Activated CD4-positive, alpha-beta T cell treated with anti-CD3 and anti-CD28 coated beads for 36 hours (primary cell): ENCODE measurements at regions not wholly inside any gene's neighbourhood (a gene's known extent, or its start where the extent isn't known, plus 50 kb on each side); places are given as distances from the start of the nearest gene placed in this dataset.

Experiments
- ATAC-seq: fragments of 200-7000 bp; cut with Tn5 transposase; one replicate; pipeline ENCODE4 v1.10.0; 2021; ENCODE audit warnings: mild to moderate bottlenecking, moderate library complexity
- CTCF ChIA-PET: fragments of 350-600 bp; sonication (Branson Sonifier 250); formaldehyde crosslinking; loops from one replicate; lab custom pipeline; 2021; ENCODE audit warnings: antibody characterized with exemption; lab: Charles Lee
- POLR2A ChIA-PET: fragments of 350-600 bp; sonication (Branson Sonifier 250); formaldehyde crosslinking; loops from one replicate; lab custom pipeline; 2021; ENCODE audit warnings: antibody characterized with exemption, inconsistent platforms; lab: Charles Lee
- DNase-seq: peaks from one replicate; pipeline ENCODE4 v3.0.0-alpha.2; 2020
- H3K27ac Mint-ChIP-seq: one replicate; pipeline ENCODE4 v1.8.0; 2021; ENCODE audit warnings: mixed read lengths
- H3K27me3 Mint-ChIP-seq: one replicate; pipeline ENCODE4 v1.8.0; 2021; ENCODE audit warnings: mixed read lengths
- H3K36me3 Mint-ChIP-seq: one replicate; pipeline ENCODE4 v1.8.0; 2021; ENCODE audit warnings: low read depth, mixed read lengths
- H3K4me1 Mint-ChIP-seq: one replicate; pipeline ENCODE4 v1.8.0; 2021; ENCODE audit warnings: mixed read lengths
- H3K4me3 Mint-ChIP-seq: one replicate; pipeline ENCODE4 v1.8.0; 2021; ENCODE audit warnings: mild to moderate bottlenecking, moderate library complexity, mixed read lengths
- H3K9me3 Mint-ChIP-seq: one replicate; pipeline ENCODE4 v1.8.0; 2021; ENCODE audit warnings: low read depth, mixed read lengths
- intact Hi-C, 2 experiments: fragments of 100-400 bp; cut with DNase I in 1 of 2; cut with micrococcal nuclease in 1 of 2; formaldehyde crosslinking; loops; one replicate each; pipeline versions ENCODE4 v1.14.2 to v1.15.1; 2022 to 2024; cut with DNase I, micrococcal nuclease

GRCh38 chr15:94131875-94132274 is 99.5 kb upstream of the MCTP2 start:
- intact Hi-C loops, result no loop called here
- Mint-ChIP-seq H3K4me1 (no peaks in the 10 kb centered on the region), H3K27me3 (peaks cover 16% of the 10 kb centered on the region), H3K36me3 (no peaks in the 10 kb centered on the region), H3K4me3 (no peak overlapping the region), H3K27ac (no peak overlapping the region), H3K9me3 (no peaks in the 10 kb centered on the region)
- CTCF ChIA-PET, result interaction anchor here (0.6 to 2.3 kb wide), 2 partner anchors 9 to 12 kb away, joined by 3 to 9 read pairs; no protein-coding TSS in a partner anchor
- DNase-seq, result no peak
- ATAC-seq, result no peak
- POLR2A ChIA-PET, result no interaction called here

DNA sequence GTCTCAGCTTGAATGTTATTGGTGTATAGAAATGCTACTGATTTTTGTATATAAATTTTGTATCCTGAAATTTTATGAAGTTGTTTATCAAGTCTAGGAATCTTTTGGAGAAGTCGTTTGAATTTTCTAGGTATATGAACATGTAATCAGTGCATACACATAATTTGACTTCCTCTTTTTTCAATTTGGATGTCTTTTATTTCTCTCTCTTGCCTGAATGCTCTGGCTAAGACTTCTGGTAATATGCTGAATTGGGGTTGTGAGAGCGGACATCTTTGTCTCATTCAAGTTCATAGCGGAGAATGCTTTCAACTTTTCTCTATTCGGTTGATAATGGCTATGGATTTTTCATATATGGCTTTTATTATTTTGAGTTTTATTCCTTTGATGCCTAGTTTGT is 100.9 kb upstream of the MCTP2 start:
- DNase-seq (no peak), ATAC-seq (no peak)
- POLR2A ChIA-PET, result no interaction called here
- Mint-ChIP-seq H3K4me3 (no peak overlapping the region), H3K36me3 (no peaks in the 10 kb centered on the region), H3K4me1 (no peaks in the 10 kb centered on the region), H3K9me3 (no peaks in the 10 kb centered on the region), H3K27ac (no peak overlapping the region), H3K27me3 (peaks cover 13% of the 10 kb centered on the region)
- CTCF ChIA-PET, result no interaction called here
- intact Hi-C loops, result no loop called here

- DNase-seq (no peak), ATAC-seq (no peak)
- ChIA-PET CTCF (interaction anchor here (0.6 kb wide), 1 partner anchor 20 kb away, joined by 3 read pairs; no protein-coding TSS in a partner anchor), POLR2A (no interaction called here)
- intact Hi-C loops, result loop anchor here in 1 of 2 experiments (10.0 kb wide), 1 partner anchor 1332 kb away; no protein-coding TSS in a partner anchor
- no peaks in the 10 kb centered on the region for H3K9me3 Mint-ChIP-seq
- H3K4me3 Mint-ChIP-seq, result no peak overlapping the region
- H3K27ac Mint-ChIP-seq, result no peak overlapping the region
- no peaks in the 10 kb centered on the region for H3K4me1 Mint-ChIP-seq
- no peaks in the 10 kb centered on the region for H3K36me3 Mint-ChIP-seq
- no peaks in the 10 kb centered on the region for H3K27me3 Mint-ChIP-seq
Observed at GRCh38 chr15:94127006-94127405, 104.4 kb upstream of the MCTP2 start.

- Mint-ChIP-seq H3K4me3 (no peak overlapping the region), H3K4me1 (no peaks in the 10 kb centered on the region), H3K9me3 (no peaks in the 10 kb centered on the region), H3K27ac (no peak overlapping the region), H3K27me3 (no peaks in the 10 kb centered on the region), H3K36me3 (no peaks in the 10 kb centered on the region)
- ChIA-PET CTCF (no interaction called here), POLR2A (no interaction called here)
- DNase-seq, result no peak
- ATAC-seq, result no peak
- intact Hi-C loops, result loop anchor here in 1 of 2 experiments (10.0 kb wide), 1 partner anchor 1331 kb away; no protein-coding TSS in a partner anchor
Observed at GRCh38 chr15:94125698-94126097, 105.7 kb upstream of the MCTP2 start.

DNA sequence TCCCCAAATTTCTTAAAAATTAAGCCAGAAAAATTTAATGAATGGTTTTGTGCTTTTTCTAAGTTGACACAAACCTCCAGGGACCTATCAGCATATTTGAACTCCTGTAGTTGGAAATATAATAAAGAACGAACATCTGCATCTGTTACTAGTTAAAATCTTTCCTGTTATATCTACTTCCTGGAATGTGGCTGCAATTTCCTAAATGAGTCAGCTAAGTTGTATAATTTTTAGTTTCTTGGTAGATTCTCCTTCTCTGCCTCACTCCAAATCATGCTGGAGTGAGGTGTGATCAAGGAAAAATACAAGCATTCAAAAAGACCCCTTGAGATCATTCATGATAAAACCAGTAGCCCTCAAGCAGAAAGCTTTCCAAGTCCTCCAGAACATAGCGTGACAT is 106.2 kb upstream of the MCTP2 start:
- Mint-ChIP-seq H3K4me3 (no peak overlapping the region), H3K36me3 (no peaks in the 10 kb centered on the region), H3K9me3 (no peaks in the 10 kb centered on the region), H3K27ac (no peak overlapping the region), H3K4me1 (no peaks in the 10 kb centered on the region), H3K27me3 (no peaks in the 10 kb centered on the region)
- ATAC-seq (no peak), DNase-seq (no peak)
- ChIA-PET POLR2A (no interaction called here), CTCF (no interaction called here)
- intact Hi-C loops, result loop anchor here in 1 of 2 experiments (10.0 kb wide), 1 partner anchor 1330 kb away; no protein-coding TSS in a partner anchor

GRCh38 chr15:94122516-94122915 is 108.8 kb upstream of the MCTP2 start:
- Mint-ChIP-seq H3K4me1 (no peaks in the 10 kb centered on the region), H3K9me3 (no peaks in the 10 kb centered on the region), H3K27ac (no peak overlapping the region), H3K27me3 (no peaks in the 10 kb centered on the region), H3K4me3 (no peak overlapping the region), H3K36me3 (no peaks in the 10 kb centered on the region)
- POLR2A ChIA-PET, result no interaction called here
- no peak for ATAC-seq
- intact Hi-C loops, result loop anchor here in 1 of 2 experiments (10.0 kb wide), 1 partner anchor 1328 kb away; no protein-coding TSS in a partner anchor
- CTCF ChIA-PET, result no interaction called here
- DNase-seq, result no peak

- intact Hi-C loops, result loop anchor here (1.0 to 10.0 kb wide), 6 partner anchors 123 to 1325 kb away; no protein-coding TSS in a partner anchor
- Mint-ChIP-seq H3K27ac (no peak overlapping the region), H3K9me3 (no peaks in the 10 kb centered on the region), H3K27me3 (no peaks in the 10 kb centered on the region), H3K36me3 (no peaks in the 10 kb centered on the region), H3K4me3 (no peak overlapping the region), H3K4me1 (no peaks in the 10 kb centered on the region)
- POLR2A ChIA-PET, result interaction anchor here (0.5 to 0.7 kb wide), 2 partner anchors 463 to 1090 kb away, joined by 3 read pairs; no protein-coding TSS in a partner anchor
- DNase-seq (peak; percentile 68), ATAC-seq (peak; percentile 100)
- CTCF ChIA-PET, result interaction anchor here (0.6 to 2.2 kb wide), 21 partner anchors 11 to 1090 kb away, joined by 3 to 13 read pairs (median 4); no protein-coding TSS in a partner anchor
Observed at GRCh38 chr15:94119923-94120775, 111.2 kb upstream of the MCTP2 start.

GRCh38 chr15:94119298-94119811 is 112.0 kb upstream of the MCTP2 start:
- Mint-ChIP-seq H3K27me3 (no peaks in the 10 kb centered on the region), H3K36me3 (no peaks in the 10 kb centered on the region), H3K4me1 (no peaks in the 10 kb centered on the region), H3K27ac (no peak overlapping the region), H3K9me3 (no peaks in the 10 kb centered on the region), H3K4me3 (no peak overlapping the region)
- ChIA-PET POLR2A (no interaction called here), CTCF (interaction anchor here (0.8 to 2.2 kb wide), 14 partner anchors 11 to 1089 kb away, joined by 3 to 13 read pairs (median 4); no protein-coding TSS in a partner anchor)
- DNase-seq, result no peak
- intact Hi-C loops, result no loop called here
- no peak for ATAC-seq

- CTCF ChIA-PET, result no interaction called here
- no peak for ATAC-seq
- Mint-ChIP-seq H3K4me3 (no peak overlapping the region), H3K4me1 (no peaks in the 10 kb centered on the region), H3K27ac (no peak overlapping the region), H3K9me3 (no peaks in the 10 kb centered on the region), H3K36me3 (no peaks in the 10 kb centered on the region), H3K27me3 (peaks cover 13% of the 10 kb centered on the region)
- intact Hi-C loops, result no loop called here
- POLR2A ChIA-PET, result no interaction called here
- no peak for DNase-seq
Observed at GRCh38 chr15:94110476-94111130, 120.8 kb upstream of the MCTP2 start.

- H3K9me3 Mint-ChIP-seq, result no peaks in the 10 kb centered on the region
- DNase-seq (no peak), ATAC-seq (no peak)
- peaks cover 21% of the 10 kb centered on the region for H3K27me3 Mint-ChIP-seq
- ChIA-PET POLR2A (no interaction called here), CTCF (interaction anchor here (1.9 kb wide), 1 partner anchor 12 kb away, joined by 10 read pairs; no protein-coding TSS in a partner anchor)
- H3K36me3 Mint-ChIP-seq, result no peaks in the 10 kb centered on the region
- intact Hi-C loops, result no loop called here
- H3K27ac Mint-ChIP-seq, result no peak overlapping the region
- H3K4me1 Mint-ChIP-seq, result no peaks in the 10 kb centered on the region
- H3K4me3 Mint-ChIP-seq, result no peak overlapping the region
Observed at GRCh38 chr15:94107652-94108051, 123.7 kb upstream of the MCTP2 start.

DNA sequence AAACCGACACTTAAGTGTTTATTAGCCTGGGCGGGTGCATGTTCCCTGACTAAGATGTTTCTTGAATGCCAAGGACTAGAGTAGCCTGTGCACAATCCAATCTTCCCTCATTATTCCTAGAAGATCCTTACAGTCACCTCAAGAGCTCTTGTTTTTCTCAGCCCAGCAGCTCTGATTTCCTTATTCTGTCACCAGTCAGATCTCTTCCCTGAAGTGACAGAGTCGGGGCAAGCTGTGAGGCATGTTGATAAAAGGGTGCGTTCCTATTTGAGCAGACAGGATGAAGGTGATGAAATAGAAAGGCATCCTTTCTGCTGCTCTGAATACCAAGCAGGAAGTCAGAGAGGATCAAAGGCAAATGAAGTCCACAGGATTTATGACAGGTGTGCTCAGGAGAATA is 125.6 kb upstream of the MCTP2 start:
- intact Hi-C loops, result no loop called here
- no peaks in the 10 kb centered on the region for H3K9me3 Mint-ChIP-seq
- H3K4me3 Mint-ChIP-seq, result no peak overlapping the region
- ChIA-PET POLR2A (no interaction called here), CTCF (no interaction called here)
- no peaks in the 10 kb centered on the region for H3K36me3 Mint-ChIP-seq
- H3K4me1 Mint-ChIP-seq, result no peaks in the 10 kb centered on the region
- H3K27ac Mint-ChIP-seq, result no peak overlapping the region
- ATAC-seq, result no peak
- H3K27me3 Mint-ChIP-seq, result peaks cover 21% of the 10 kb centered on the region
- no peak for DNase-seq
